Panc1 (cell line): ENCODE measurements at regions not wholly inside any gene's neighbourhood (a gene's known extent, or its start where the extent isn't known, plus 50 kb on each side); places are given as distances from the start of the nearest gene placed in this dataset.

Experiments used
- POLR2AphosphoS5 ChIP-seq: IDR thresholded peaks from 2 replicates; pipeline ENCODE4 v1.6.1; 2012; ENCODE audit warnings: mild to moderate bottlenecking, low read depth, low read length, moderate library complexity
- SIN3A ChIP-seq: IDR thresholded peaks from 2 replicates; pipeline ENCODE4 v1.6.1; 2012; ENCODE audit warnings: low read depth, mild to moderate bottlenecking, low read length, moderate library complexity, borderline replicate concordance; ENCODE audit not compliant: insufficient read depth
- TCF7L2 ChIP-seq: IDR thresholded peaks from 2 replicates; pipeline ENCODE4 v1.6.1; 2011; ENCODE audit warnings: mild to moderate bottlenecking, low read depth, low read length, inconsistent platforms
- TF ChIP-seq, protein P1 (sequence below): fragments of 450-650 bp; IDR thresholded peaks from 2 replicates; pipeline ENCODE4 v1.5.1; 2017; ENCODE audit warnings: mild to moderate bottlenecking
- TF ChIP-seq, protein P2 (sequence below), 2 experiments: IDR thresholded peaks; 2 replicates each; pipeline ENCODE4 v1.6.1; 2011 to 2012; ENCODE audit warnings: low read depth in 2 of 2, control low read depth in 1 of 2, low read length in 1 of 2, mild to moderate bottlenecking in 1 of 2, moderate library complexity in 1 of 2; ENCODE audit not compliant: insufficient read depth in 1 of 2

DNA sequence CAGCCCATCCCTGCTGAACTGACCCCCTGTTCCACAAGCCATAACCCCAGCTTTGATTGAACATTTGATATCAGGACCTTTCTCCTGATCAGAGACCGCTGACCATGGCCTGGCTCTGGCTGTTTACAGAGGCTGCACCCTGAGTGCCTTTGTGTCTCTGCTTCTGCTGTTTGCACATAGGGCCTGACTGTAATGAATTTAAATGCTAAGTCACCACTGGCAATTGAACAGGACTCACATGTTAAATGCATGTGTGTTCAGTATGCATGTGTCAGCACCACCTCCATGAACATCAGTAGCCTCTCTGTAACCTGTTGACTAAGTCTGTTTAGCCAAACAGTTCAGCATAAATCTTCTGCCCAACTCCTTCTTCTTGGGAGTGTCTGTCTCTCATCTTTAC is 690.3 kb downstream of the TMEM121 start:
- TF ChIP-seq POLR2AphosphoS5: no peak
- TF ChIP-seq, protein P1, sequence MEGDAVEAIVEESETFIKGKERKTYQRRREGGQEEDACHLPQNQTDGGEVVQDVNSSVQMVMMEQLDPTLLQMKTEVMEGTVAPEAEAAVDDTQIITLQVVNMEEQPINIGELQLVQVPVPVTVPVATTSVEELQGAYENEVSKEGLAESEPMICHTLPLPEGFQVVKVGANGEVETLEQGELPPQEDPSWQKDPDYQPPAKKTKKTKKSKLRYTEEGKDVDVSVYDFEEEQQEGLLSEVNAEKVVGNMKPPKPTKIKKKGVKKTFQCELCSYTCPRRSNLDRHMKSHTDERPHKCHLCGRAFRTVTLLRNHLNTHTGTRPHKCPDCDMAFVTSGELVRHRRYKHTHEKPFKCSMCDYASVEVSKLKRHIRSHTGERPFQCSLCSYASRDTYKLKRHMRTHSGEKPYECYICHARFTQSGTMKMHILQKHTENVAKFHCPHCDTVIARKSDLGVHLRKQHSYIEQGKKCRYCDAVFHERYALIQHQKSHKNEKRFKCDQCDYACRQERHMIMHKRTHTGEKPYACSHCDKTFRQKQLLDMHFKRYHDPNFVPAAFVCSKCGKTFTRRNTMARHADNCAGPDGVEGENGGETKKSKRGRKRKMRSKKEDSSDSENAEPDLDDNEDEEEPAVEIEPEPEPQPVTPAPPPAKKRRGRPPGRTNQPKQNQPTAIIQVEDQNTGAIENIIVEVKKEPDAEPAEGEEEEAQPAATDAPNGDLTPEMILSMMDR: no peak
- TF ChIP-seq SIN3A: no peak
- TF ChIP-seq, protein P2, sequence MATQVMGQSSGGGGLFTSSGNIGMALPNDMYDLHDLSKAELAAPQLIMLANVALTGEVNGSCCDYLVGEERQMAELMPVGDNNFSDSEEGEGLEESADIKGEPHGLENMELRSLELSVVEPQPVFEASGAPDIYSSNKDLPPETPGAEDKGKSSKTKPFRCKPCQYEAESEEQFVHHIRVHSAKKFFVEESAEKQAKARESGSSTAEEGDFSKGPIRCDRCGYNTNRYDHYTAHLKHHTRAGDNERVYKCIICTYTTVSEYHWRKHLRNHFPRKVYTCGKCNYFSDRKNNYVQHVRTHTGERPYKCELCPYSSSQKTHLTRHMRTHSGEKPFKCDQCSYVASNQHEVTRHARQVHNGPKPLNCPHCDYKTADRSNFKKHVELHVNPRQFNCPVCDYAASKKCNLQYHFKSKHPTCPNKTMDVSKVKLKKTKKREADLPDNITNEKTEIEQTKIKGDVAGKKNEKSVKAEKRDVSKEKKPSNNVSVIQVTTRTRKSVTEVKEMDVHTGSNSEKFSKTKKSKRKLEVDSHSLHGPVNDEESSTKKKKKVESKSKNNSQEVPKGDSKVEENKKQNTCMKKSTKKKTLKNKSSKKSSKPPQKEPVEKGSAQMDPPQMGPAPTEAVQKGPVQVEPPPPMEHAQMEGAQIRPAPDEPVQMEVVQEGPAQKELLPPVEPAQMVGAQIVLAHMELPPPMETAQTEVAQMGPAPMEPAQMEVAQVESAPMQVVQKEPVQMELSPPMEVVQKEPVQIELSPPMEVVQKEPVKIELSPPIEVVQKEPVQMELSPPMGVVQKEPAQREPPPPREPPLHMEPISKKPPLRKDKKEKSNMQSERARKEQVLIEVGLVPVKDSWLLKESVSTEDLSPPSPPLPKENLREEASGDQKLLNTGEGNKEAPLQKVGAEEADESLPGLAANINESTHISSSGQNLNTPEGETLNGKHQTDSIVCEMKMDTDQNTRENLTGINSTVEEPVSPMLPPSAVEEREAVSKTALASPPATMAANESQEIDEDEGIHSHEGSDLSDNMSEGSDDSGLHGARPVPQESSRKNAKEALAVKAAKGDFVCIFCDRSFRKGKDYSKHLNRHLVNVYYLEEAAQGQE (IDR thresholded peaks at IDR 0.05; ENCODE audit: insufficient read depth in 1 of 2, low read depth in 2 of 2, low read length in 1 of 2): no peak
- TF ChIP-seq TCF7L2: no peak
